ENCODE measurements at regions not wholly inside any gene's neighbourhood (a gene's known extent, or its start where the extent isn't known, plus 50 kb on each side); places are given as distances from the start of the nearest gene placed in this dataset.

DNA sequence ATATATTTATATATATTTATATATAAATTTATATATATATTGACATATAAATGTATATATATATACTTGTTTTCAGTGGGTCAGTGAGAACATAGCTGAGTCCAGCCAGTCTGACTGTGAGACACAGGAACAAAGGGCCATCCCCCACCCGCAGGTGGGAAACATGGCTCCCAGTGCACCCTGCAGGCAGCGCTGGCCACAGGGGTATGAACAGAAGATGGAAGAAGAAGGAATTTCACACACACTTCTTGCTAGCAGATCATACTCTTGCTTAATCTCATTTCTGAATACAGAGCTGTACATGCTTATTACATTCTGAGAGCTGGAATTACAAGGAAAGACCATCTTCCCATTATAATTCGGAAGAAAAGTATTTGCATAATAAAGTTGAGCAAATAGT lies 595.4 kb downstream of the IRX1 start:
- H3K36me3 ChIP-seq (ENCODE audit: control insufficient read depth in 3 of 3, insufficient read depth in 2 of 3, low read depth in 1 of 3, low read length in 3 of 3) = no peaks in the 10 kb centered on the region
- H3K27ac ChIP-seq (ENCODE audit: low read depth in 1 of 3, low read length in 2 of 3) = no peak overlapping the region
- no peak for FAIRE-seq
- DNase-seq = no peak
- no peaks in the 10 kb centered on the region for H3K9me3 ChIP-seq (ENCODE audit: control insufficient read depth in 2 of 2, insufficient read depth in 1 of 2, low read depth in 1 of 2, low read length in 1 of 2)
- H3K4me3 ChIP-seq (ENCODE audit: low read depth in 1 of 3, low read length in 3 of 3) = no peak overlapping the region
- no peaks in the 10 kb centered on the region for H3K27me3 ChIP-seq (ENCODE audit: control insufficient read depth in 3 of 3, insufficient read depth in 3 of 3, low read length in 3 of 3)
- 92 to 95% (median 93%) methylated on average over 3 of the region's 3 CpGs for WGBS, 3 donors
- no peaks in the 10 kb centered on the region for H3K4me1 ChIP-seq (ENCODE audit: control insufficient read depth in 3 of 3, insufficient read depth in 2 of 3, low read depth in 1 of 3, low read length in 2 of 3)

DNA sequence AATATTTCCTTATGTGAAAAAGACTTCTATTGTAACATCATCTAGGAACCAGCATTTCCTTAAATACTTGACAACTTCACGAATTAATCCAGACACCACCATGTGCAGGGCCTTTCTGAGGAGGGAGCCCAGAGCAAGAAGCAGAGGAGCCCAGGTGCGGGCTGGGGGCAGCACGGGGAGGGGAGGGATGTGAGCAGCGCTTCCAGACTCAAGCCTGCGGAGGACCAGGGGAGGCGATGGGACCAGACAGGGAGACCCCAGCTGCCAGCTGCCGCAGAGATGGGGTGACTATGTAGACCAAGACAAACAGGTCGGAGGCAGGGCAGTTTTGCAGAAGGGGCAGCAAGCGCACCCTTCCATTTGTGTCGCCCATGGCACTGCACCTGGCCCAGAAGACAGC lies 596.1 kb downstream of the IRX1 start:
- no peak overlapping the region for H3K27ac ChIP-seq (ENCODE audit: low read depth in 1 of 3, low read length in 2 of 3)
- WGBS, 3 donors = 94 to 96% (median 96%) methylated on average over 10 of the region's 10 CpGs
- H3K36me3 ChIP-seq (ENCODE audit: control insufficient read depth in 3 of 3, insufficient read depth in 2 of 3, low read depth in 1 of 3, low read length in 3 of 3) = no peaks in the 10 kb centered on the region
- FAIRE-seq = no peak
- H3K4me1 ChIP-seq (ENCODE audit: control insufficient read depth in 3 of 3, insufficient read depth in 2 of 3, low read depth in 1 of 3, low read length in 2 of 3) = no peaks in the 10 kb centered on the region
- H3K9me3 ChIP-seq (ENCODE audit: control insufficient read depth in 2 of 2, insufficient read depth in 1 of 2, low read depth in 1 of 2, low read length in 1 of 2) = no peaks in the 10 kb centered on the region
- H3K27me3 ChIP-seq (ENCODE audit: control insufficient read depth in 3 of 3, insufficient read depth in 3 of 3, low read length in 3 of 3) = no peaks in the 10 kb centered on the region
- H3K4me3 ChIP-seq (ENCODE audit: low read depth in 1 of 3, low read length in 3 of 3) = no peak overlapping the region
- no peak for DNase-seq

DNA sequence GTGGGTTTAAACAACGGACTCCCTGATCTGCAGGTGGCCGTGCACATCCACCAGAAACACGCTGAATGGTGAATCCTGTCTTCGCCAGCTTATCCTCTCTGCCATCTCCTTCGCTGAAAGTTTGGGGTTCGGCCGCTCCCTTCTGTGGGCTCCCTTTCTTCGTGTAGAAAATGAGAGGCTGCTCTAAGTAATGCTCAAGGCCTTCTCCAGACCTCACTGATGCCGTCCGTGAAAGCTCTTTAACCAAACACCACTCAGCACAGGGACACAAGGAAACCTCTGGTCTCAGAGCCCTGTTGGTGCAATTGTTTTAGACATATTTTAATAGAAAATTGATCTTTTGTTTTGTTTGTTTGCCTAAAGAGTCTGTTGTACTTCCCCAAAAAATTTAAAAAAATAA lies 596.5 kb downstream of the IRX1 start:
- WGBS, 3 donors = 90 to 96% (median 90%) methylated on average over 10 of the region's 10 CpGs
- no peak overlapping the region for H3K27ac ChIP-seq (ENCODE audit: low read depth in 1 of 3, low read length in 2 of 3)
- no peaks in the 10 kb centered on the region for H3K4me1 ChIP-seq (ENCODE audit: control insufficient read depth in 3 of 3, insufficient read depth in 2 of 3, low read depth in 1 of 3, low read length in 2 of 3)
- H3K27me3 ChIP-seq (ENCODE audit: control insufficient read depth in 3 of 3, insufficient read depth in 3 of 3, low read length in 3 of 3) = no peaks in the 10 kb centered on the region
- FAIRE-seq (no peak), DNase-seq (no peak)
- H3K4me3 ChIP-seq (ENCODE audit: low read depth in 1 of 3, low read length in 3 of 3) = no peak overlapping the region
- no peaks in the 10 kb centered on the region for H3K9me3 ChIP-seq (ENCODE audit: control insufficient read depth in 2 of 2, insufficient read depth in 1 of 2, low read depth in 1 of 2, low read length in 1 of 2)
- H3K36me3 ChIP-seq (ENCODE audit: control insufficient read depth in 3 of 3, insufficient read depth in 2 of 3, low read depth in 1 of 3, low read length in 3 of 3) = no peaks in the 10 kb centered on the region

DNA sequence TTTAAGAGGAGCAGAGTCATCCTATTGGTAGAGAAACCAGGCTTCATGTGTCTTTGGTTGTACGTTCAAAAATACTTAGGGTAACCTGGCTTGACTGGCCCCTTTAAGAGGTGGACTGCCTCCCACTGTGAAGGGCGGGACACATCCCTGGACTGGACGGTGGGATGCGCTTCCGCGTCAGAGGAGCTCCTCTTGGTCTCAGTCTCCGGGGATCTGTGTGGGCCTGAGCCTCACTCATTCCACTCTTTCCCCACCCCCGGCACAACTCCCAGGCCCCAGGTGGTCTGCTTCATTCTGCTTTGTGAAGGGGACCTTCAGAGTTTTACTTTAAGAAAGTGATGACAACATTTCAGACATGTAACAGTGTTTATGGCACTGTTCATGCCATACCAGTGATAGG lies 601.1 kb downstream of the IRX1 start:
- 48 to 75% (median 67%) methylated on average over 8 of the region's 8 CpGs for WGBS, 3 donors
- Histone ChIP-seq H3K27ac (ENCODE audit: low read depth in 1 of 3, low read length in 2 of 3) (no peak overlapping the region), H3K4me1 (ENCODE audit: control insufficient read depth in 3 of 3, insufficient read depth in 2 of 3, low read depth in 1 of 3, low read length in 2 of 3) (no peaks in the 10 kb centered on the region), H3K9me3 (ENCODE audit: control insufficient read depth in 2 of 2, insufficient read depth in 1 of 2, low read depth in 1 of 2, low read length in 1 of 2) (no peaks in the 10 kb centered on the region), H3K36me3 (ENCODE audit: control insufficient read depth in 3 of 3, insufficient read depth in 2 of 3, low read depth in 1 of 3, low read length in 3 of 3) (no peaks in the 10 kb centered on the region), H3K4me3 (ENCODE audit: low read depth in 1 of 3, low read length in 3 of 3) (no peak overlapping the region), H3K27me3 (ENCODE audit: control insufficient read depth in 3 of 3, insufficient read depth in 3 of 3, low read length in 3 of 3) (no peaks in the 10 kb centered on the region)
- FAIRE-seq (no peak), DNase-seq (no peak)

DNA sequence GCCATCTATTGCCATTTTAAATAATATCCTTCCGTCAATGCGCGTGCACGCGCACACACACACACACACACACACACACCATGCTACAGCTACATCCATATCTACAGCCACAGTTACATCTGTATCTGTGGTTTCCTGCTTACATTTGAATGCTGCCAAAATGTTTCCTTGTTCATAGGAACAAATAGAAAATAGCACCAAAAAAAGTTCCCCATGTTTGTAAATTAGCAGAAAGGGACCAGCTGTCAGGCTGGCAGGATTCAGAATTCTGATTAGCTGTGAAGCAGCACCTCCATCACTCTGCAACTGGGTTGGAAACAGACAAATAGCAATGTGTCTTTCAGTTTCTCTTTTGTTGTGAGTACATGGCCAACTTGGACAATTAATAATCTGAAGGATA lies 601.5 kb downstream of the IRX1 start:
- H3K9me3 ChIP-seq (ENCODE audit: control insufficient read depth in 2 of 2, insufficient read depth in 1 of 2, low read depth in 1 of 2, low read length in 1 of 2) = no peaks in the 10 kb centered on the region
- 39 to 65% (median 61%) methylated on average over 5 of the region's 5 CpGs for WGBS, 3 donors
- H3K4me1 ChIP-seq (ENCODE audit: control insufficient read depth in 3 of 3, insufficient read depth in 2 of 3, low read depth in 1 of 3, low read length in 2 of 3) = no peaks in the 10 kb centered on the region
- no peaks in the 10 kb centered on the region for H3K36me3 ChIP-seq (ENCODE audit: control insufficient read depth in 3 of 3, insufficient read depth in 2 of 3, low read depth in 1 of 3, low read length in 3 of 3)
- no peak overlapping the region for H3K27ac ChIP-seq (ENCODE audit: low read depth in 1 of 3, low read length in 2 of 3)
- FAIRE-seq (no peak), DNase-seq (no peak)
- no peak overlapping the region for H3K4me3 ChIP-seq (ENCODE audit: low read depth in 1 of 3, low read length in 3 of 3)
- no peaks in the 10 kb centered on the region for H3K27me3 ChIP-seq (ENCODE audit: control insufficient read depth in 3 of 3, insufficient read depth in 3 of 3, low read length in 3 of 3)

DNA sequence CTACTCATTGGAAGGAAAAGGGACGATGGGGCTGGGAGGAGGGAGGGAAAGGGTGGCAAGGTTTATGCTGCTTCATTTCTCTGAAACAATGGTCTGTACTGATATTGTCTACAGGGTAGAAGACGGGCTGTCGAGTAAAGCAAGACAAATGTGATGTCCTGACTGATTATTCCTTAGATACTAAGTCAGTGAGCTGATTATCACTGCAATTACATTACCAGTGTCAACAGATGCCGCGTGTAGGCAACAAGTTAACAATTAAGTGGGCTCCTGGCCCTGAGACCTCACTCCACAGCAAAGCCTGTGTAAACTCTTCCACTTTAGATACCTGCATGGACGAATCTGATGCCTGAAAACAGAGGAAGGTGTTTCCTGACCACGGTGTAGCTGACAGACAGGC lies 602.8 kb downstream of the IRX1 start:
- H3K27ac ChIP-seq (ENCODE audit: low read depth in 1 of 3, low read length in 2 of 3) = no peak overlapping the region
- no peaks in the 10 kb centered on the region for H3K9me3 ChIP-seq (ENCODE audit: control insufficient read depth in 2 of 2, insufficient read depth in 1 of 2, low read depth in 1 of 2, low read length in 1 of 2)
- 58 to 62% (median 62%) methylated on average over 7 of the region's 7 CpGs for WGBS, 3 donors
- no peaks in the 10 kb centered on the region for H3K27me3 ChIP-seq (ENCODE audit: control insufficient read depth in 3 of 3, insufficient read depth in 3 of 3, low read length in 3 of 3)
- H3K4me3 ChIP-seq (ENCODE audit: low read depth in 1 of 3, low read length in 3 of 3) = no peak overlapping the region
- no peaks in the 10 kb centered on the region for H3K36me3 ChIP-seq (ENCODE audit: control insufficient read depth in 3 of 3, insufficient read depth in 2 of 3, low read depth in 1 of 3, low read length in 3 of 3)
- no peak for FAIRE-seq
- DNase-seq = no peak
- H3K4me1 ChIP-seq (ENCODE audit: control insufficient read depth in 3 of 3, insufficient read depth in 2 of 3, low read depth in 1 of 3, low read length in 2 of 3) = no peaks in the 10 kb centered on the region

DNA sequence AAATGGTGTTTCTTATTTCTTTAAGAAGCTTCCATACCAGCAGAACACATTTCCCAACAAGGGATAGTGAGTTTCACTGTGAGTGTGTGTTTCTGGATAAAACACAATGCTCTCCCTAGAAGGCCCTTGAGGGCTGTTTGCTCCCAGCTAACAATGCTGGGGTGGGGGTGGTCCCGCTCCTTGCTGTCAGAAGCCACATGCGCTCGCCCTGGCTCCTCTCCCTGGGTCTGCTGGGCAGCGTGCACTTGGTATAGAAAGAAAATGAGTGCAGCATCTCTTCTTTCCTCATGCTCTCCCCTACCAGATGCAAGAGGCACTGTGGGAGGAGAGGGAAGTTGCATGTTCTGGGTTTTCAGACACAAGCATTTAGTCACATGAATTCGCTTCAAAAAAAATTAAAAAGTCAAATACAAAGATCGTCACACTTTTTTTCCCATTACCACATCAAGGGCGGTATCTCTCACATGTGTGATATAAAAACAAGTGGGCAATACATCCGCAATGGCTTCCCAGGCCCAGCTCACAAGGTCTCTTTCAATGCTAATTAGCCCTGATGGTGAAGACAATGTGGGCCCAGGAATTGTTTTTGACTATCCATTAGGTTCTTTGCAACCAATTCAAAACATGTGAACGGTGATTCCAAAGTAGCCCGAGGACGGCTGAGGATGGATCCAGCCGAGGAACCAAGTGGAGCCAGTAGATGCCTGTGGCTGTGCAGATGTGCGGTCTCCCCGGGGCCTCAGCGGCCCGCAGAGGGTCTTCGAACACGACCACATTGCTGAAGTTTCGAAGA lies 603.6 kb downstream of the IRX1 start:
- Histone ChIP-seq H3K27ac (ENCODE audit: low read depth in 1 of 3, low read length in 2 of 3) (no peak overlapping the region), H3K4me1 (ENCODE audit: control insufficient read depth in 3 of 3, insufficient read depth in 2 of 3, low read depth in 1 of 3, low read length in 2 of 3) (no peaks in the 10 kb centered on the region), H3K36me3 (ENCODE audit: control insufficient read depth in 3 of 3, insufficient read depth in 2 of 3, low read depth in 1 of 3, low read length in 3 of 3) (no peaks in the 10 kb centered on the region), H3K4me3 (ENCODE audit: low read depth in 1 of 3, low read length in 3 of 3) (no peak overlapping the region), H3K9me3 (ENCODE audit: control insufficient read depth in 2 of 2, insufficient read depth in 1 of 2, low read depth in 1 of 2, low read length in 1 of 2) (no peaks in the 10 kb centered on the region), H3K27me3 (ENCODE audit: control insufficient read depth in 3 of 3, insufficient read depth in 3 of 3, low read length in 3 of 3) (no peaks in the 10 kb centered on the region)
- DNase-seq (no peak), FAIRE-seq (no peak)
- 81 to 89% (median 82%) methylated on average over 19 of the region's 19 CpGs for WGBS, 3 donors

DNA sequence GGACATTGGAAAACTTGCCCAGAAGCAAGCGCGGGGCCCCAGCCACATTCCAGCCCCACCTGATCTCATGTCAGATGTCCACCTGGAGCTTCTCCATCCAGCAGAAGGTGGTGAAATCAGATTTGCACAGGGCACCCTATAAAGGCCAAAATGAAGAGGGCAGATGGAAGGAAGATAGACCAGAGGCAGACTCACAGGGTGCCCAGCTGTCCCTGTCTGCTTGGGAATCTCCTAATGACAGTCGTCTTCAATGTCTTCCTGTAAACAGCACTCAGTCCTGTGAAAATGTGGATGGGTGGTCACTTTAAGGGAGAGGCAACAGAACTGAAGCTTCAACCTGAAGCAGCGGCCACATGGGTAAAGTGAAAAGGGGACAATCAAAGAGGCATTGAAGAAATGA lies 607.5 kb downstream of the IRX1 start:
- no peaks in the 10 kb centered on the region for H3K9me3 ChIP-seq (ENCODE audit: control insufficient read depth in 2 of 2, insufficient read depth in 1 of 2, low read depth in 1 of 2, low read length in 1 of 2)
- H3K36me3 ChIP-seq (ENCODE audit: control insufficient read depth in 3 of 3, insufficient read depth in 2 of 3, low read depth in 1 of 3, low read length in 3 of 3) = no peaks in the 10 kb centered on the region
- H3K4me1 ChIP-seq (ENCODE audit: control insufficient read depth in 3 of 3, insufficient read depth in 2 of 3, low read depth in 1 of 3, low read length in 2 of 3) = no peaks in the 10 kb centered on the region
- 84 to 91% (median 89%) methylated on average over 4 of the region's 4 CpGs for WGBS, 3 donors
- H3K27me3 ChIP-seq (ENCODE audit: control insufficient read depth in 3 of 3, insufficient read depth in 3 of 3, low read length in 3 of 3) = peaks cover 0 to 2% (median 0%) of the 10 kb centered on the region in 3 donors
- H3K27ac ChIP-seq (ENCODE audit: low read depth in 1 of 3, low read length in 2 of 3) = no peak overlapping the region
- no peak for DNase-seq
- H3K4me3 ChIP-seq (ENCODE audit: low read depth in 1 of 3, low read length in 3 of 3) = no peak overlapping the region
- FAIRE-seq = no peak

Data from small intestine (tissue), 7 donors.